CD4-positive, alpha-beta T cell treated with Interferon gamma for 1 hour (primary cell): ENCODE measurements at regions not wholly inside any gene's neighbourhood (a gene's known extent, or its start where the extent isn't known, plus 50 kb on each side); places are given as distances from the start of the nearest gene placed in this dataset.
"Not testable (repeated sequence)": the region's sequence is repeated elsewhere in the genome, so short reads cannot be mapped to it uniquely, and the experiment has no call there.

ENCODE experiments used
- DNase-seq: peaks from one replicate; pipeline ENCODE4 v3.0.0-alpha.2; 2020

DNA sequence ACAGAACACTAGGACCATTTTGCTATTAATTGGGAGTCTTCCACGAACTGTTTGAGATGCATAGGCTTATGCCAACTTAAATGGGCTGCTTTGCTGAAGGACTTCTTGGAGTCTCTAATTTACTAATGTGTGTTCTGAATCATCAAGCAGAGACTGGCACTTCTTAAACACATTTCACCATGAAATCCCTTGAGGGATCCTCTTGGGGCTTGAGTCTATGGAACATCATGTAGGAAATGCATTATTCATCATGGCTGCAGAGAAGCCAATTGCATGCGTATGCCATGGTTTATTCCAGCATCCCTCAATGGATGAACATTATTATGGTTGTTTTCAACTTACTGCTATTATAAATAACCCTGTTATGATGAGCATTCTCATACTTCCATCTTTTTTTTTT is 73.4 kb downstream of the FGD2 start:
- DNase-seq, result no peak

DNA sequence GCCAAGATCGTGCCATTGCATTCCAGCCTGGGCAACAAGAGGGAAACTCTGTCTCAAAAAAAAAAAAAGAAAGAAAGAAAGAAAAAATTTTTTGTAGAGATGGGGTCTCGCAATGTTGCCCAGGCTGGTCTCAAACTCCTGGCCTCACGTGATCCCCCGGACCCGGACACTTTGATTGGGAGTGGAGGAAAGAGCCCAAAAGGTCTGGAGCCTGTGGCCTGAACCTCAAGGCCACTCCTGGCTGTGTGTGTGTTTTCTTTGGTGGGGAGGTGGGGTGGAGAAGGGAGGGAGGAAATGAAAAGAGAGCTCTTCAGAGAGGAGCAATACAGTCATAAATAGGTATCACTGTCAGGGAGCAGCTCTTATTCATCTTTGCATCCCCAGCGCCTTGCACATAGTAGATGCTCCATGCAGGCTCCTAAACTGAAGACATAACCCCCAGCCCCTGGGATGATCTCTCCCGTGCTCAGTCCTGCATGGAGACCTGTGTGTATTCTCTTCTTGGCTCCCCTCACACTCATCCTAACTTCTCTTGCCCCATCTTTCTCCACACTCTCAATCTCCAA is 75.7 kb downstream of the FGD2 start:
- DNase-seq, result no peak

DNA sequence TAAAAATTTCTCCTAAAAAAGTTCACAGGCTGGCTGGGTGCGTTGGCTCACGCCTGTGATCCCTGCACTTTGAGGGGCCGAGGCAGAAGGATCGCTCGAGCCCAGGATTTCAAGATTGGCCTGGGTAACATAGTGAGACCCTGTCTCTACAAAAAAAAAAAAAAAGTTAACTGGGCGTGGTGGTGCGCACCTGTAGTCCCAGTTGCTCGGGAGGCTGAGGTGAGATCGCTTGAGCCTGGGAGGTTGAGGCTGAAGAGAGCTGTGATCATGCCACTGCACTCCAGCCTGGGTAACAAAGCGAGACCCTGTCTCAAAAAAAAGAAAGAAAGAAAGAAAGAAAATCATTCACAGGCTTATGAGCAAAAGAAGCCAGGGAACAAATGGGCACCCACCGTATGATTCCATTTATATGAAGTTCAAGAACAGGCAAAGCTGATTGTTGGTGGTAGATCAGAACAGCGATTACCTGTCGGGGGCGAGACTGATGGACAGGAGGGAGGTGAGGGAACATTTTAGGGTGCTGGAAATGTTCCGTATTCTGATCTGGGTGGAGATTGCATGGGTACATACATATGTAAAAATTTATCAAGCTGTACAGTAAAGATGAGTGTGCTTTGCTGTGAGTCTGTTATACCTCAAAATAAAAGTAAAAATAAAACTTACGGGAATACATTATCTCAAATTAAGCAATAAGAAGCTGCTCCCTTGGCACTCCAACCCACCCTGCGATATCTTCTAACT is 77.1 kb downstream of the FGD2 start:
- DNase-seq, result no peak

DNA sequence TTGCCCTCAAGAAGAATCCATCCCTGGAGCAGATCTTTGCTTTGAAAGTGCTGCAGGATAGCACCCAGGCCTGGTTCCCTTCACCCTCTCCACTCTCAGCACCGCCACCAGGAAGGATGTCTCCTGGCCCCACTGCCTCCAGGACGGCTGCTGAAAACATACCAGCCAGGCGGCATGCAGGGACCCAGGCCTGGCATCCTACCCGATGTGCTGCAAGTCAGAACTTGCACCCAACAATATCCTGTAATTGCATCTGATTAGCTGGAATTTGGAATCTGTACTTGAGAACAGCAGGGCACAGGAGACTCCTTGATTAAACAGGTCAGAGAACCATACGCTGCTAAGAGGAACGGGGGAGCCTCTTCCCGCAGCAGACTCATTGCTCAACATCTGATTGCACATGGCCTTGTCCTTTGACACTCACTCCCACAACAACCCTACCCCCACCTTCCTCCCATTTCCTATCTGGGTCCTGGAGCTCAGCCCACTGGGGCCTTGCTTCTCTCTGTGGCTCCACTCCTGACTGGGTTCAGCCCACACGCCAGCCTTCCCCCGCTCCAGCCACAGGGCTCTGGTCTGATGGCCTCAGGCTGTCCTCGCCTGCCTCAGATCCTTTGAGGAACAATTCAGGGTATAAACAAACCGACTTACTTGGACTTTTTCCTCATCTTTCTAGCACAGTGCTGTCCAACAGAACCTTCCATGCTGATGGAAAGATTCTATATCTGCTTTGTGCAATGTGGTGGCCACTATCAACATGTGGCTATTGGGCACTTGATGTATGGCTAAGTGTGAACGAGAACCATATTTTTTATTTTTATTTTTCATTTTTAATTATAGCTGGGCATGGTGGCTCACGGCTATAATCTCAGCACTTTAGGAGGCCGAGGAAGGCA is 78.0 kb downstream of the FGD2 start:
- DNase-seq, result peak; percentile 14

DNA sequence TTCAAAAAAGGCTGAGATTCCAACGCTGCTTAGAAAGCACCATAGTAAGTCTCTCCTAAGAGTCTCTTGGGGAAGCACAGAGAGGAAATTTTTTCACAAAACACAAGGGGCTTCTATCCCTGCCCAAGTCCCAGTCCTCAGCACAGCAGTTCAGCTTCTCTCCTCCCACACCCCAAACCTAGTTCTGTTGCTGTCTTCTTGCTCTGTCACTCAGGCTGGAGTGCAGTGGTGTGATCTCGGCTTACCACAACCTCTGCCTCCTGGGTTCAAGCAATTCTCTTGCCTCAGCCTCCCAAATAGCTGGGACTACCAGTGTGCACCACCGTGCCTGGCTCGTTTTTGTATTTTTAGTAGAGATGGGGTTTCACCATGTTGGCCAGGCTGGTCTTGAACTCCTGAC is 79.2 kb downstream of the FGD2 start:
- not testable (repeated sequence) for DNase-seq

DNA sequence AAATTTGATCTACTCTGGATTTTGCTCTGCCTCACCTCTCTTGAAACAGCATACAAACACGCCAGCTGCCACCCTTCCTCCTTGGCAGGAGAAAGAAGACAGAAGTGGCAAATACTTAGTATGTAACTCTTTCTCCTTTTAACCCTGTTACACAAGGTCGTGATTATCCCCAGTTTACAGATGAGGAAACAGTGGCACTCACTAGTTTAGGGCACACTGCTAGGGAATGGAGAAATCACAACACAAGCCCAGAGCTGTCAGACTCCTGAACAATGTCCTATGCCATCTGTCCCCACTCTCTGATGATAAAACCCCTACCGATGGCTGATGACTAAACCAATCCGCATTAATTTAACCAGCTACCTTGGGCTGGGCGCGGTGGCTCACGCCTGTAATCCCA is 79.7 kb downstream of the FGD2 start:
- DNase-seq, result no peak

DNA sequence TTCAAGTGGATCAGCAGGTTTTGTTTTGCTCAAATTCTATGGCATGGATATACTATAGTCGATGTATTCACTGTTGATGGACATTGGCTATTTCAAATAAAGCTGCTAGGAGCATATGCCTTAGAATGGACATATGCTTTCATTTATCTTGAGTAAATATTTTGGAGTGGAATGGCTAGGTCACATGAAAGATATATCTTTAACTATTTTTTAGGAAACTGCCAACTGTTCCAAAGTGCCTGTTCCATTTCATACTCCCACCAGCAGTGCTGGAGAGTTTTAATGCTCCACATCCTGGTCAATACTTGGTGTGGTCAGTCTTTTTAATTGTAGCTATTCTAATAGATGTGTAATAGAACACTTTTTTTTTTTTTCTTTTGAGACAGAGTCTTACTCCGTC is 81.1 kb upstream of the PIM1 start:
- no peak for DNase-seq

DNA sequence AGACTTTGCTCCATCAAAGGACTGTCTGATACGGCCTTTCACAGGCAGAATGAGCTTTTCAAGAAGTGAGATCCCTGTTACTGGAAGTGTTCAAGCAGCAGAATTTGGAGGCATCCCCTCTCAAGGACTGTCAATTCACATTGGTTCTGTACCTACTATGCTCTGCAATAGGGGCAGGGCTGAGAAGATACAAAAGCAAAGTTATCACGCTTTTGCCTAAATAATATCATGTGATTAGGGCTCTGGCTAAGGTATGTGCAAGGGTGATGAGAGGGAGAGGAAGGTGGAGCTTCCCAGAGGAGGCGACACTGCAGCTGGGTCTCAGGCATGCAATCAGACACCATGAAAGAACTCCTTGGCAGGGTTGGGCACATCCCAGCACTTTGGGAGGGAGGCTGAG is 80.2 kb upstream of the PIM1 start:
- no peak for DNase-seq

DNA sequence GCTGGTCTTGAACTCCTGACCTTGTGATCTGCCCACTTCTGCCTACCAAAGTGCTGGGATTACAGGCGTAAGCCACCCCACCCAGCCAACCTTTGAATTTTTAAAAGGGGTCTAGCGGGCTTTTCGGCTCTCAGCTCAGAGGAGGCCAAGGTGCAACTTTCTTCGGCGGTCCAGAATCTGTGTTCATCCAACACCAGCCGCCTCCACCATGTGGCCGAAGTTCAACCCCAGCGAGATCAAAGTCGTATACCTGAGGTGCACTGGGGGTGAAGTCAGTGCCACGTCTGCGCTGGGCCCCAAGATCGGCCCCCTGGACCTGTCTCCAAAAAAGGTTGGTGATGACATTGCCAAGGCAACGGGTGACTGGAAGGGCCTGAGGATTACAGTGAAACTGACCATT is 78.8 kb upstream of the PIM1 start:
- not testable (repeated sequence) for DNase-seq

DNA sequence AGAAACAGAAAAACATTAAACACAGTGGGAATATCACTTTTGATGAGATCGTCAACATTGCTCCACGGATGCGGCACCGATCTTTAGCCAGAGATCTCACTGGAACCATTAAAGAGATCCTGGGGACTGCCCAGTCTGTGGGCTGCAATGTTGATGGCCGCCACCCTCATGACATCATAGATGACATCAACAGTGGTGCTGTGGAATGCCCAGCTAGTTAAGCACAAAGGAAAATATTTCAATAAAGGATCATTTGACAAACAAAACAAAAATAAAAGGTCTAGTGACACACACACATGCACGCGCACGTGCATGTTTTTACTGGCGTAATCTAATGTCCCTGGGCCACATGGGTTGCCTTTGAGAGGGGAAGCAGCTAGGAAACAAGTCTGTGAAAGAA is 78.4 kb upstream of the PIM1 start:
- DNase-seq, result not testable (repeated sequence)

DNA sequence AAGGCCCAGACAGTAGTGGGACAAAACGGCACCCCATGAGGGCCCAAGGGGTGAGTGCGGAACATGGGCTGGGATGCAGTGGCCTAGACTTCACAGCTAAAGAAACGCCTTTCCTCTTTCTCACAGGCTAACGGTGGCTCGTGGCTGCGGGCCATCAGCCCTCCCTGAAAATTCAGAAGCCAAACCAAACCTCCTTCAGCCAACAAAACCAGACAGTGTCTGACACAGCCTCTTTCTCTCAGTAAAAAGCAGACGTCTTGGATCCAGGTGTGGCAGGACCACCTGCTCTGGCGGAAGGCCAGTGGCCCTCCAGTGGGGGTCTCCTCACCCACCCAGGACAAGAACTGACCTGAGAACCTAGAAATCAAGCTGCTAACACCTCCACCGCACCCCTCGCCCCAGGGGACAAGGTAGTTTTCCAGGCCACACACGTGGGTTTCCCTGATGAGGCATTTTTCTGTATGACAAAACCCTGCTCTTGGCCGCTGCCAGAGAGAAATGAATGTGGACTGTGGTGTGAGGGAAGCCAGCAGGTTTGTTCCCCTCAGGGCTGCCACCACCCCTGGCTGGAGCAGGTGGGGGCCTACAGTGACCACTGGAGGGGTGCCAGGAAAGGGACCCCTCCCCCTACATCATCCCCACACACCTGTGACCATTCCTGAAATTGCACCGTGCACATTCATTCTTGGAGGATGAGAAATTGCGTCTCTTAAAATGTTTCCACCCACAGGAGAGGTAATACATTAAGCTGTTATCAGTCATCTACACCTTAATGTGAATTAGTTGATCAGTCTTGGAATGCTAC is 76.8 kb upstream of the PIM1 start:
- DNase-seq, result no peak

DNA sequence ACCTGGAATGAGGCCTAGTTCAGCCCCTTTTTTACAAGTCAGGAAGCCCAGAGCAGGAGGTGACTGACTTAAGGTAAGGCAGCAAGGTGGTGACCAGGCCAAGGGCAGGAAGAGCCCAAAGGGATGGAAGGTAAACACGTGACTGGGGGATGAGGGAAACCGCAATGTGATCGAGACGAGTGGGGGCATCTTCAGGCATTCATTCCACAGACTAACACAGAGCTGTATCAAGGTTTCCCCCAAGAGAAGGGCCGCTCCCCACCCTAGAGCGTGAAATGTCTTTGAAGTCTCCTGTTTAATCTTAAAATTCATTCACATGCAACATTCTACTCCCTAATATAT is 76.3 kb upstream of the PIM1 start:
- DNase-seq, result no peak

DNA sequence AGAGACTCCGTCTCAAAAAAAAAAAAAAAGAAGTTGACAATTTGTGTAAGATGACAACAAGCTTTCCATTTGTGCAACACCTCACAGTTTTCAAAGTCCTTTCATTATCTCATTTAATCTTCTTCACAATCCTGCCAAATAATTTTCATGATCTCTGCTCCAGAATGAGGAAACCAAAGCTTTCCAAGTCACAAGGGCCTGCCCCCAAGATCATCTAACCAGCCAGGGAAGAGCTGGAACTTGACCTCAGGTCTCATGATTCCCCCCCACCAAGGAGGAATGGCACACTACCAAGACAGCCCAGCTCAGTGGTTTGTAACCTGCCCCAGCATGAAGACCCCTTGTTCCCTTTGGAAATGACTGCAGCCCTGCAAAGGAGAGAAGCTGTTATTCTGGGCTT is 74.0 kb upstream of the PIM1 start:
- DNase-seq, result no peak

DNA sequence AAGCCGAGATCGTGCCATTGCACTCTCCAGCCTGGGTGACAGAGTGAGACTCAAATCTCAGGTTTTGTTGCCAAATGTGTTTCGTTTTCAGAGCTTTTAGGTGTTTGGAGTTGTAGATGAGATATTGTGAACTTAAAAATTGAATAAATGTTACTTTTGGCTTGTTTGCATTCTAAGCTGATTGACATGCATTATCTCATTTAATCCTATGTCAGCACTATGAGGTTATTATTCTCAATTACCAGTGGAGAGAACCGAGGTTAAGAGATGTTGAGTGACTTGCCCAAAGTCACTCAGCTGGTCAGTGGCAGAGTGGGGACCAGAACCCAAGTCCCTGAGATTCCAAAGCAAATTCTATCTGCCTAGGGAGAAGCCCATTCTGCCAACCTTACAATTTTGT is 72.6 kb upstream of the PIM1 start:
- DNase-seq, result no peak

DNA sequence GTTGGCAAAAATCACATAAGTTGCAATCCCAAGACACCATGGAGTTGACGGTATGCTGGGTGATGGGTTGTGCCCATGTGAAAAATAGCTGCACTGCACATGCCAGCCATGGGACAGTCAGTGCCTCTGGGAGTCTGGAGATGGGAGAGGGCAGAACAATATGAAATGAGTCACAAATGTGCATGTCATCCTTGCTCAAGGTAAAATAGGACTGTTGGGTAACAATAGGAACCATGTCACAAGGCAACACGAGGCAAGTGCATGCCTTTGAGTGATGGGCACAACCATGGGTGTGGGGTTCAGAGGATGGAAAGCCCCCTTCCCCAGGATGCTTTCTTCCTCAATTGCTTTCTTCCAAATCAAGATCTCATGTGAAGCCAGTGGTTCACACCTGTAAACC is 70.5 kb upstream of the PIM1 start:
- DNase-seq, result peak; percentile 26

DNA sequence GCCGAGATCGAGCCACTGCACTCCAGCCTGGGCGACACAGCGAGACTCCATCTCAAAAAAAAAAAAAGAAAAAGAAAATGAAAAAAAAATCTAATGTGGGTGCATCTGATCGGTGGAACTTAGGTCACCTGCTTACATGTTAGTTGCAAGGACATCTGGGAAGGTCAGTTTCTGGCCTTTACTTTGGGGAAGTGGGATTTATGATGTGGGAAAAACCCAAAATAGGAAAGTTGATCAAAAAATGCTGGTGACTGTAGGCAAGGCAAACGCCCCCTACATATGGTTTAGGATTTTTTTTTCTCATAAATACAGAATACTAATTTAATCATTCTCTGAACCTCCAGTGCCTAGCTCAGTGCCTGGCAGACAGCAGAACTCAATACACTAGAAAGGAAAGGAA is 69.2 kb upstream of the PIM1 start:
- DNase-seq, result no peak

DNA sequence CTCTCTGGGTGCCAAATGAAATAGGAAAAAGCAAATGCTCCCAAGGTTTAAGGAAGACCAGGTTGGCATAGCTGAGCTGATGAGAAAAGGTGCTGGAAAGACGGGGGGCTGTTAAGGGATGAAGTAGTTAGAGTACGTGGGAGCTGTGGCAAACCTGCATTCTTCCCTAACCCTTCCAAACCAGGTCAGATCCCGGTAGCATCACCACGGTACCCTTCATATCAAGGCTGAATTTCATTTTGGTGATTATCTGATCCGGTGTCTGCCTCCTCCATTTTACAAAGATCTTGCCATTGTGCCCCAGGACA is 68.0 kb upstream of the PIM1 start:
- DNase-seq, result no peak

DNA sequence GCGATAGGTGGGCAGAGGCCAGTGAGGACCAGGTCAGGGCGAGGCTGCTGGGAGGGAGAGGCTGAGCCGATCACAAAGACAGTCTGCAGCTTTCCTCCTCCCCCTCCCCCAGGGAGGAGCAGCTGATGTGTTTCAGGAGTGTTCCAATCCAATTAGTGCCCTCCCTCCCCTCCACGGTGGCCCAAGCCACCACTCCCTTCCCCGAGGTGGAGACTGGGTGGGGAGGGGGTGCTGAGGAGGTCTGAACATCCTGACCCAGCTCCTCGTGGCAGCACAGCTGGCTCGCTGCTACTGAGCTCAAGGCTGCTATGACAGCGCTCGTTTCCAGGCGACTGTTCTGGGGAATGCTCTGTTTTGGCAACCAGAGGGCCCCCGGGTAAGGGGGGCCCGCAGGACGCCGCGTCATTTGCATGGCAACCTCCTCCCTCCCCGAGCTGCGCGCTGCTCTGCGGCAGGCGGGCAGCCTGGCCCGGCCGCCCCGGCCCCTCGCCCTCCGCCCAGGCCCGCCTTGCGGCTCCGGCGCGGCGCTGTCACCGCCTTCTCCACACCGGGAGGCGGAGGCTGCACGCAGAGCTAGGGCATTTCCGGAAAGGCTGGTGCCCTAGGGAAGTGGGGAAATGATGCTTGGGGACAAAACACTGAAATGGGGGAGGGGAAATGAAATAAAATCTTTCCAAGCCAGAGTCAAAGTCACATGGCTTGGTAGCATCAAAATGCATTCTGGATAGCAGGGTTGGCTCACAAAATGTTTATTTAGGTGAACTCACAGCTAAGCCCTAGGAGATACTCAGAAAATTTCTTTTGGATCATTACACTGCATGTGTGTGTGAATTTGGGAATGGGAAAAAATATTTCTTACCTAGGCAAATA is 67.4 kb upstream of the PIM1 start:
- peak; percentile 89 for DNase-seq

DNA sequence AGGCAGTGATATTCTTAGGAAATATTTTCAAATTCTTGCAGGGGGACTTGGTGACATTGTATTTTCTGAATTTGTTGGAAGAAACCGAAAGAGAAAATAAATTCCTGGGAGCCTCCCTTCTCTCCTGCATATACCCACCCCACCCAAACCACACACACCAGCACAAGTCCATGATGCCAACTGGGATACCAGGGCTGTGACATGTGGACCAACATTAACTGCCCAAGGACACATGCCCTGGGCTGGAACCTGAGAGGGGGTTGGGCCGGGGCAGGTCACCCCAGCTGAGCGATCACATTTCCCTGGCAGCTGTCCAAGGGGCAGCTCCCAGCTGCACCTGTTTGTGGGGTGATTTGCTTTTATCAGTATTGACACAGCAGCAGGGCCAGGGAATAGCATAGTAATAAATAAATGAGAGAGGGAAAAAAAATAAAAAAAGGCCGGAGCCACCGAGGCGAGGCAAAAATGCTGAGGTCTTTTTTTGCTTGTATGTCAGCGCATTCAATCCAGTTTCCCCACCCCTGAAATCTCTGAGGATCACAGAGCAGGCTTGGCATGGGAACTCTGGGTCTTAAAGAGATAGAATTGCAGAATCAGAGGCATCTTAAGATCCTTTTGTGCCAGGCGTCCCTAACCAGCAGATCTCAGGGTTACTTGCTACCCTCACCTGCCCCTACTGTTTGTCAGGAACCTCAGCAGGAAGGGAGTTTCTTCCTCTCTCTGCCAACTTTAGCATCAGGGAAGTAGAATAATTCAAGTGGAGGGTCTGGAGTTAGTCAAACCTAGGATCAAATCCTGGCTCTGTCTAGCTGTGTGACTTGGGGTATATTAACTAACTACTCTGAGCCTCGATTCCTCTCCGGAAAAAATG is 66.5 kb upstream of the PIM1 start:
- peak; percentile 27 for DNase-seq

DNA sequence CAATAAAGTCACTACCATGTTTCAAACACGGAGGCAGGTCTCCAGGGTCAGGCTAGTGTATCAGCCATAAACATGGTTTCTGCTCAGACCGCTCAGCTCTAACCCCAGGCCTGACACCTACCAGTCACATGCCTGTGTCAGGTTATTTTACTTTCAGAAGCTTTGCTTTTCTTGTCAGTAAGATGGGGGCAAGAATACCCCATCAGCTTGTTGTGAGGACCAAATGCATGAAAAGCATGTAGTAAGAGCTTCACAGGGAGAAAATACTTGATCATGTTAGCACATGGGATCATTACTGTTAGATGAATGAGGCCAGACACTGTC is 65.2 kb upstream of the PIM1 start:
- no peak for DNase-seq
